Myocyte (in vitro differentiated cells): ENCODE measurements at regions not wholly inside any gene's neighbourhood (a gene's known extent, or its start where the extent isn't known, plus 50 kb on each side); places are given as distances from the start of the nearest gene placed in this dataset.

Source experiments
- DNase-seq: peaks from one replicate; pipeline ENCODE4 v3.0.0-alpha.2; 2012; ENCODE audit warnings: low read depth

GRCh38 chr21:26739189-26739588 is 106.0 kb downstream of the ADAMTS1 start:
- no peak for DNase-seq

- DNase-seq: peak; percentile 80
Measured at GRCh38 chr21:26736449-26736848, 108.8 kb downstream of the ADAMTS1 start.

- DNase-seq: peak; percentile 99
Measured at GRCh38 chr21:26732432-26733221, 112.6 kb downstream of the ADAMTS1 start.

GRCh38 chr21:26719750-26720149 is 125.5 kb downstream of the ADAMTS1 start:
- DNase-seq: peak; percentile 100

GRCh38 chr21:26717146-26717739 is 128.0 kb downstream of the ADAMTS1 start:
- DNase-seq: peak; percentile 54

GRCh38 chr21:26715878-26716506 is 129.2 kb downstream of the ADAMTS1 start:
- peak; percentile 65 for DNase-seq

- DNase-seq: no peak
Measured at GRCh38 chr21:26715116-26715515, 130.1 kb downstream of the ADAMTS1 start.

GRCh38 chr21:26710155-26710554 is 135.1 kb downstream of the ADAMTS1 start:
- no peak for DNase-seq

- no peak for DNase-seq
Measured at GRCh38 chr21:26709090-26709489, 136.0 kb upstream of the CYYR1 start.

GRCh38 chr21:26708223-26708800 is 135.2 kb upstream of the CYYR1 start:
- DNase-seq: no peak

GRCh38 chr21:26707246-26707645 is 134.2 kb upstream of the CYYR1 start:
- no peak for DNase-seq

GRCh38 chr21:26698416-26698815 is 125.3 kb upstream of the CYYR1 start:
- no peak for DNase-seq

- no peak for DNase-seq
Measured at GRCh38 chr21:26691416-26691815, 118.3 kb upstream of the CYYR1 start.

- no peak for DNase-seq
Measured at GRCh38 chr21:26686705-26687104, 113.6 kb upstream of the CYYR1 start.

- peak; percentile 12 for DNase-seq
Measured at GRCh38 chr21:26686278-26686677, 113.2 kb upstream of the CYYR1 start.

- no peak for DNase-seq
Measured at GRCh38 chr21:26684889-26685288, 111.8 kb upstream of the CYYR1 start.

- DNase-seq: no peak
Measured at GRCh38 chr21:26683996-26684395, 110.9 kb upstream of the CYYR1 start.

GRCh38 chr21:26679284-26679683 is 106.2 kb upstream of the CYYR1 start:
- no peak for DNase-seq

GRCh38 chr21:26674323-26674722 is 101.2 kb upstream of the CYYR1 start:
- no peak for DNase-seq

- DNase-seq: no peak
Measured at GRCh38 chr21:26669215-26669764, 96.2 kb upstream of the CYYR1 start.

- no peak for DNase-seq
Measured at GRCh38 chr21:26659757-26660156, 86.7 kb upstream of the CYYR1 start.

GRCh38 chr21:26659182-26659581 is 86.1 kb upstream of the CYYR1 start:
- DNase-seq: no peak
